ENCODE measurements at regions not wholly inside any gene's neighbourhood (a gene's known extent, or its start where the extent isn't known, plus 50 kb on each side); places are given as distances from the start of the nearest gene placed in this dataset.

DNA sequence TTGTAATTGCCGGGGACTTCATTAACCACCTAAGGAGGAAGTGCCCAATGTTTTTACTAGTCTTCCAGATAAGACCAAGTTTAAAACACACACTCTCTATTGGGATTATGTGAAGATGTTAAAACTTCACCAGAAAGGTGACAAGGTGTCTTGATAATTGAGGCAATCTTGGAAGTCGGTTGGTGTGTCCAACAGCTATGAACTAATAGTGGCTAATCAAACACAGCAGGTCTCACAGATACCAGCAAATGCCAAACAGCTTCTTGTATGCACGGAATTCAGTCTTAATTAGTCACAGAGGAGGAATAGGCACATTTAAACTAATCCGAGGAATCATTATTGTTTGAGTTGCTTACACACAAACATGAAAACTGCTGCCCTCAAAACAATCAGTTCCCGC lies 214.5 kb downstream of the SEC61B start:
- no peak for DNase-seq (ENCODE audit: low read depth, low spot score)

DNA sequence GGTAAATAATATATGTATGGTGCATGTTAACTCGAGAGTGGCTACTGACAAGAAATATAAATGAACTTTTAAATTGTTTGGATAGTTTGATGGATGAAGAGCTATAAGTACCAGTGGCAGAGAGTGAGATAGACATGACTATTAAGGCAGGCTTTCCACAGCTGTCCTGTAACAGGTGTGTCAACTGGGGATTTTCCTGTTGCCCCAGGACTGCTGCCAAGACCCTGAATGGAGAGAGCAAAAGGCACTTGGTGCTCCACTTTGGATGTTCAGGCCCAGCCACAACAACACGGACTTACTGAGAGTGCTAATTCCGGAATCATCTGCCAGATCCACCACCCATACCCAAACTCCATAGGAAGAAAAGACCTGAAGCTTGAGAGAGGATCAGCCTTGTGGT lies 215.1 kb downstream of the SEC61B start:
- DNase-seq (ENCODE audit: low read depth, low spot score), result no peak

DNA sequence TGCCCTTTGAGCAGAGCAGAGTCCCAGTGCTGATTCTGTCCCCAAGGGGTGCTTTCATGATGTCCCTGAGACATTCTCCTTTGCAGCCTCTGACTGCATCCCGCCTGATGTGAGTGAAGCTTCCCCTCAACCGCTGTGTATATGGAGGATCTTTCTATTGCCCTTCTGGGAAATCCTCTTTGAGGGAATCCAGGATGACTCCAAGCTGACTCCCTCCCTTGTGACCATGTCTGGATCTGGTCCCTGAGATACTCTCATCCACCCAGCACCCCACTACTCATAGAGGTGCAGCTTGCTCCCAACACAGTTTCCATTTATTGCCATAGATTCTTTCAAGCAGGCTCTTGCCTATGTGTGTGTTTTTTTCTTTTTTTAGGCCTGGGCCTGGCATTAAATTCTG lies 216.5 kb downstream of the SEC61B start:
- no peak for DNase-seq (ENCODE audit: low read depth, low spot score)

DNA sequence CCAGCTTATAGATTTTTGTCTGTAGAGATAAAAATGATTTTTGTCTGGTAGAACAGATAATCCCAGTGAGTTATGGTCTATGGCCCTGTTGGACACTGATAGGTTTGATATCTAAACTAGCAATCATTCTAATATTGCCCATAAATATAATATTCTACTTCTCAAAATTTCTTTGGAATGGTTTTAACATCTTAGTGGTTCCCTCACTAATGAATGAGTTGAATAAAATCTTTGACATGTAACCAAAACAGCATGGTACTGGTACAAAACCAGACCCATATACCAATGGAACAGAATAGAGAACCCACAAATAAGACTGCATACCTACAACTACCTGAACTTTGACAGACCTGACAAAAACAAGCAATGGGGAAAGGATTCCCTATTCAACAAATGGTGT lies 219.7 kb downstream of the SEC61B start:
- DNase-seq (ENCODE audit: low read depth, low spot score), result no peak

DNA sequence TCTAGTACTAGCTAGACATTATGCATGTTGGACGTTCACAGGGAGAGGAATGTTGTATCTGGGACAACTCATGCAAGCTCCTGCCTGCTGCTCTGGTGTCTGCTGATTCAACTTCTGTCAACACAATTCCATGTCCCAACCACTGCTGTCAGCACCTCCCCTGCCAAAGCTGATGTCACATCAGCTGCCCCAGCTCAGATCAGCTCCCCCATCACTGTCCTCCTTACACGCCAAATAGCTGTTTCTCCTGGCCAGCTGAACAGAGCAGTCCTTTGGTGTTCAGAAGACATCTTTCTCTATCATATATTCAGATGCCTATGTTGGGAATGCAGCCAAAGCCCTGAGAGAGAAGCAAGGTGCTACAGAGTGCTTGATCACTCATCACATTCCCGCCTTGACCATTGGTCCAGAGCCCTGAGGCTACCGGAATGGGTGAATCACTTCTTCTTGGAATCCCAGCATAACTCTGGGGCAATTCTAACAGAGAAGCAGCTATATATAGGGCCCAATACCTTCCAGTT lies 223.3 kb downstream of the SEC61B start:
- peak; percentile 32 for DNase-seq (ENCODE audit: low read depth, low spot score)

DNA sequence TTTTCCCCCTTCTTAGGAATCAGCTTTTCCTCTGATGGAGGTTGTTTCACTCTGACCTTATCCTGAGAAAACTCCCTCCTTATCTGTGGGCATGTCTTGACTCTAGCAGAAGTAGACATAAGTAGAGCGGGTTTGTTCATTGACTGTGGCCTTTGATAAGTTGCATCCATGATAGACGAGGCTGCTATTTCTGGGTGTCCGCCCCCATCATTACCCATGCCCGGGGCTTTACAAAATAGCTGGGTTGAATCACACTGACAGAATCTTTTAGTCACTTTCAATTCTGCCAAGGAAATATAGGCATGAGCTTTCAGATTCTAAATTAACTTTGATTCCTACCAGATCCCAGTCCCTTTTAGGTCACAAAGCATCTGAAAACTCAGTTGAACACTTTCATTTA lies 223.8 kb downstream of the SEC61B start:
- DNase-seq (ENCODE audit: low read depth, low spot score), result no peak

DNA sequence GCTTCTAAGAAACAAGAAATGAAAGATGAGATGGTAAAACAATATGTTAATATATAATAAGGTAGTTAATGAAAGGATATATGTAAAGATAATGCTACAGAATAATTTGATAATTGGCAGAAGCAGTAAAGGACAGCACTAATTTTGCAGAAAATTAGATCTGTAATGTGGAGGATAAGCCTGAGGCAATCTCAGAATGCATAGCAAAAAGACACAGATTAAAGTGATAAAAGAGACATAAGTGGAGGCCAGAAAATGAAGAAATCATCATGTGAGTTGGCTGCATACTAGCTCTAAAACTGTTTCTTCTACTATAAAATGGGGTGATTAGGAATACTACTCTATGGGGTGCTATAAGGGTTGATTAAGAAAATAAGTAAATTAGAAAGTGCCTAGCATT lies 225.9 kb downstream of the SEC61B start:
- DNase-seq (ENCODE audit: low read depth, low spot score), result no peak

DNA sequence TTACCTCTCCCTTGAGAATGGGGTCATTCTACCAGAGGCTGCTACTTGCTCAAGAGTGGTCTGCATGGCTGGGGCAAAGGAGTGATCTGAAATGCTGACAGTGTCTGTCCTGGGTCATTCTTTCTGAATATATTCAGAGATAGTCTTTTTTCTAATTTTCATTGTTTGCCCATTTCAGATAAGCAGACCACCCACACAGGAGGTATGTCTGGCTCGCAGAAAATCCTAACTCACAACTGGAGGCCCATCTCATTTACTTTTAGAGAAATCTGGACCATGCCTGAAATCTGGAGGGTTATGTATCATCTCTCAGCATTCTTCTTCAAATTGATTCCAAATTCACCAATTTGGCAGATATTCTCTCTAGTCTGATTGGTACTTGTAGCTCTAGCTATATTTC lies 227.6 kb downstream of the SEC61B start:
- DNase-seq (ENCODE audit: low read depth, low spot score), result no peak

DNA sequence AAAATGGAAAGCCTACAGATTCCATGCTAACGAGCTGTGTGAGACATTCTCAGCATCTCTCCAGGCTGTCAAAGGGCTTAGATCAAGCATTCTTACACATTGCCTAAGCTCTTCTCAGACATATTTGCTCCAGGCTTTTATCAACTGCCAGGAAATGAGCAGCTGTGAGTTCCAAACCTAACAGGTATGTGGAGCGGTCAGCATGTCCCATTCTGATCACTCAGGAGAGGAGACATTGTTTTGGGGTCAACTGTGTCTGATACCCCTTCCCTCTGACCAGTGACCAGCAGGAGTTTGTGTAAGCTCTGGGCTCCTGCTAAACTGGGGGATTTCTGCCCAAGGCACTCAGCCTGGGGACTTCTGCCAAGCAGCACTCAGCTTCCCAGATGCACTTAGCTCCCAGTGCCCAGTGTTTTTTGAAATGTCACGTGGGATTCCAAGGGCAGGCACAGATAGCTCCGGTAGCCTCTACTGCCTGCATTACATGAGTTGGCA lies 229.1 kb downstream of the SEC61B start:
- DNase-seq (ENCODE audit: low read depth, low spot score), result no peak

DNA sequence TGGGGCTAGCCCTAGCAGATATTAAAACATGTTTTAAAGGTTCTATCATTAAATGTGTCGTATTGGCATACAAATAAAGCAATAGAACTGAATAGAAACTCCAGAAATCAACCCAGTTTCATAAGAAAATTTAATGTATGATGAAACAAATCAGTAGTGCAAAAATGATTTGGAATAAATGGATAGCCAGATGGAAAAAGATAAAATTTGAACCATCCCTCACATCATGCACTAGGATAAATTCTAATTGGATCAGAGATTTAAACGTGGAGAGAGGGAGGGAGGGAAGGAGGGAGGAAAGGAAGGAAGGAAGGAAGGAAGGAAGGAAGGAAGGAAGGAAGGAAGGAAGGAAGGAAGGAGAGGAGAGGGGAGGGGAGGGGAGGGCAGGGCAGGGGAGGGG lies 235.3 kb downstream of the SEC61B start:
- no peak for DNase-seq (ENCODE audit: low read depth, low spot score)

DNA sequence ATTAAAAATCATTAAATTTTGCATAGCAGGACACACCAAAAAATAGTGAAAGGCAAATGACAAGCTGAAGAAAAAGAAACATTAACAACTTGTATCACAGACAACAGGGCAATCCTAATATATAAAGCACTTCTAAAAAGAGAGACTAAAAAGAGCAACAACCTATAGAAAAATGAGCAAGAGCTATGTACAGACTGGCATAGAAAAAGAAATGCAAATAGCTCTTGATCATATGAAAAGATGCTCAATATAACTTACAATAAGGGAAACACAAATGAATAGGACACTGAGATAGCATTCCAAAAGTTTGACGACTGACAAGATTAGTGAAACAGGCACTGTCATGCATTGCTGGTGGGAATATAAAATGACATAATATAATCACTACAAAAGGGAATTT lies 235.9 kb downstream of the SEC61B start:
- no peak for DNase-seq (ENCODE audit: low read depth, low spot score)

DNA sequence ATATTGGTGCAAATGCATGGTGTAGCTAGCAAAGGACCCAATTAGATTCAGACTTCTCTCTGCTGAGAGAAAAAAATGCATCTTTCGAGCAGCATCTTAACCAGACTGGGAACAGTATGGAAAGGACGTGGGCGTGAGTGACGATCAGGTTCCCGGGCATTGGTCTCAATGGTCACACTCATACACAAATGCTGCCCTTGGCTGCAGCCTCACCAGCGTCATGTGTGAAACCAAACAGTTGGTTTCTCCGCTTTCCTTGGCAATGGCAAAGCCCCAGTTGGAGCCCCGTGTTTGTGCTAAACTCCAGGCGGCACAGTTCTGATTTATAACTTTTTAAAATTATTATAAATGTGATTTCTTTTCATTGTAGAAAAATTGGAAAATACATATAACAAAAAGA lies 237.8 kb downstream of the SEC61B start:
- DNase-seq (ENCODE audit: low read depth, low spot score), result no peak

DNA sequence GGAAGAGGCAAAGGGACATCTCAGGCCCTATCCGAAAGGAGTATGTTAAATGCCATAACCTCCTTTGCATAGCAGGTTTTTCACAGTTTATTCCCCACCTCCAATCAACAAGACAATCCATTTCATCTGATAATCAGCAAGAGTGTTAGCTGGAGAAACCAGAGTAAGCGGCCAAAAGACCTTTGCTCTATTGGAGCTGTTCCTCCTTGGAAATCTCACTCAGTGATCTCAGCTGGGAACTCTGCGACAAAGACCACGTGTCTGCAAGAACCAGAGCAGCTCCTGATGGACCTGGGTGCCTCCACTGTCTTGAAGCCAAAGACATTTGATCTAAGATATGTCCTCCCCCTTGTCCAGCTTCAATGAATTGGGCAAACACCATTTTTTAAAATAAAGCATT lies 241.0 kb downstream of the SEC61B start:
- DNase-seq (ENCODE audit: low read depth, low spot score), result no peak

DNA sequence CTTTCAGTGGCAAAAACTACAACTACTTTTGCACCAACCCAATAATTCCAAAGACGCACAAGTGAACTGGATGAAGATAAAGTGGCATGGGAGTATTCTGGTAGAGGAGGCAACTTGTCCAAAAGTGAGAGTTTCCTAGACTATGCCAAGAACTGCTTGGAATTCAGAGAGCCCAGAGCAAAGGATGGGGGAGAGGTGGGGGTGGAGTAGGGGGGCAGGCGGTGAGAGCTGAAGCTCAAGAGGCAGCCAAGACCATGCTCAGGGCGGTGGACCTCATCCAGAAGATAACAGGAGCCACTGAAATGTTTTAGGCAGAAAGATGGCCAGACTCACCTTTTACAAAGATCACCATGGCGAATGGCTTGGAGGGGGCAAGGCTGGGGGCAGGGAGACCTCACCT lies 242.5 kb downstream of the SEC61B start:
- DNase-seq (ENCODE audit: low read depth, low spot score), result no peak

DNA sequence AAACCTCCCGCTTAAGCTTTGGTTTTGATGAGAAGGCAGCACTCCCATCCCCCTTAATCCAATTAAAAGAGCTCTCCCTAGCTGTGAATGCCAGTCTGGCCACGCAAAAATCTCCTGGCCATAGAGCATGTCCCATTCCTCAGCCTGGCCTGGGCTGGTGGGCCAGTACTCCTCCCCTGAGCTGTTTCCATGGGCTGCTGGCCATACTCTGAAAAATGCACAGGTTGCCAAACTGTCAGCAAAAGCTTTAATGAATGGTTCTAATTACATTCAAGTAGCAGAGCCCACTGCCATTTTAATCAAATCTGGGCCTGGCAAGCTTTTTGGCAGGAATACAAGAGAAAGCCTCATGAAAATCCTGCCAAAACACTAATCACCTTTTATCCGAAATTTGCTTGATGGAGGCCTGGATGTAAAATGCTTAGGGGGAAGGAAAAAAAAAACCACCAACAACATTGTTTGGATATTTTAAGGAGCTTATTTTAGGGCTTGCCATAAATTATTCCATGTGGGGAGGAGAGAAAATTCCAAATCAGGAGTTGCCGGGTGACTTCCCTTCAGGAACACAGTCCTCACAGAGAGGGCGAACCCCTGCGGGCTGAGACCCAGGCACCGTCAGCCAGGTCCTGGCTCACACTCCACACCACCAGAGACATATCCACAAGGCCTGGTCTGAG lies 243.3 kb downstream of the SEC61B start:
- no peak for DNase-seq (ENCODE audit: low read depth, low spot score)

DNA sequence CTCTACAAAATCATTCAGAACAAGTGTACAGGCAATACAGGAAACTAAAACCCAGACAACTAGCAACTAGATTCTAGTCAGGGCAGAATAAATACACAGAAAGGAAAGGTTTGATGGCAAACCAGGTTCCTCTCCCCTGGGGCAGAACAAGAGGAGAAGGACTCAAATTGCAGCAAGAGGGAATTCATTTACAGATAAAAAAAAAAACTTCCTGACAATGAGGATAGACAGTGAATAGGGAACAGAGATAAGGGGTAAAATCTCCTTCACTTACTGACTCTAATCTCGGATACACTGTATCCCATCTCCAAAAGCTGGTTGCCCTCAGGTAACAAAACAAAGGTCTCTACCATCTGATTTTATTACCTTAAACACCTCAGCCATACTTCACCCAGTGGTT lies 244.0 kb downstream of the SEC61B start:
- no peak for DNase-seq (ENCODE audit: low read depth, low spot score)

DNA sequence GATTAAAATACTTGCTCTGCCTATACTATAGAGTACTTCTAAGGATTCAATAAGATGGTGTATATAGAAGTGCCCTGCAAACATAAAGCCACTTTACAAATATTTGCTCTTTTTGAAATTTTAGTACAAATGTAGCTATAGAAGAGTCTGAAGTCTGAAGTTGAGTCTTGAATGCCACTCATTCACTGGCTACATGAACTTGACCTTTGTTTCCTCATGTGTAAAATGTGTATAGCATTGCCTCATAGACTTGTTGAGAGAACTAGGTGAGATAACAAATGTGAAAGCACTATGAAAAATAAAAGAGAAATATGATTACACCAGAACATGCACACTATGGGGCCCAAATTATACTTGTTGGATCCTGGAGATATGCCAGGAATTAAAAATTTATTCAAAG lies 244.7 kb downstream of the SEC61B start:
- no peak for DNase-seq (ENCODE audit: low read depth, low spot score)

DNA sequence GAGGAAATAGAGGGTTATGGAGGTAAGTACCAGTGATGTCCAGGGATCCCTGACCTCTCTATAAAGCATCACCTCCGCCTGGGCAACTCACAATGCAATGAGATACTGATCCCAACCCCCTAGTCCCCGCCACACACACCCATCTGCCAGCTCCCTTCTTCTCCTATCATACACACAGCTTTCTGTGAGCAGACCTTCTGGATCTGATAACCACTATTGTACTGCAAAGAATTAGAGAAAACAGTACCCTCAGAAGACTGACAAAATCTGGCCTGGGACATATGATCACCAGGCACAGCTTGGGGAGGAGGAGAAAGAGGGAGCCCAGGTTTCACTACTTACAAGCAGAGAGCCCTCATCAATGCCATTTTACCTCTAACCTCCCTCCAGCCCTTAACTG lies 249.0 kb downstream of the SEC61B start:
- DNase-seq (ENCODE audit: low read depth, low spot score), result no peak

DNA sequence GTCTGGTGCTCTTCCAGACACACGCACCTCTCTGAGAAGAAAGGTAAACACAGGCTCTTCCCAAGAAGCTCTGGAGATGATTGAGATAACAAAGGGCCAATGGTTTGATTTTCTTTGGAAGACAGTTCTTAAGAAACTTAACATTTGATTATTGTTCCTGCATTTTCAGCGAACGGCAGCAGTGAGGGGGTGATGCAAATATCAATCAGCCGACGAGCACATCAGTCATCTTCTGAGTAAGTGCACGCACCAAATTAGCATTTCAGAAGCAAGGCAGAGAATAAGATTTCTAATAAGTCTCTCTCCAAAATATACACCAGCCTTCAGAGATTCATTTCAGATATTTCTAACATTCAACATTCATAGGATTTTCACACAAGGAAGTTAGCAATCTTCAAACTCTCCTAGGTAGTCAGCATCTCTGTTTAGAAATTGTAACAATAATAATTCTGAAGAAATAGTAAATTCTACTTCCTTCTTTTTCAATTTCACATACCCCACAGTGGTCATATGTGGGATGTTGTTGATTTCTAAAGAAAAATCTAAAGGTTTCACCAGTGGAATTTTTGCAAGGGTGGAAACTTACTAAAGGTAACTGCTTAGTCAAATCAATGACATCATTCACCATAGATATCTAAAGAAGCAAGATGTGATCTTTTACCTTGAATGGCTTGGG lies 250.3 kb downstream of the SEC61B start:
- DNase-seq (ENCODE audit: low read depth, low spot score), result no peak

DNA sequence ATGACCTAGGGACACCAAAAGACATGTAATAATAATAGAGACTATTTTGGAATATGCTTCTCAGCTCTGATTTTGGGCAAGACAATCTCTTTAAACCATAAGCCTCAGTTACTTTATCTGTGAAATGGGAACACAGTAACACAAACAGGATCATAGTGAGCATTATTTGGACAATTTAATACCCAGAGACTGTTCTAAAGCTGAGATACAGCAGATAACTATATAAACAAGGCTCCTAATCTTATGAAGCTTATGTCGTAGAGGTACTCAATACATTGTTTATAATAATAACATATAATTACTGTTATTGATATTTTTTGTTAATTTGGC lies 250.8 kb downstream of the SEC61B start:
- no peak for DNase-seq (ENCODE audit: low read depth, low spot score)

DNA sequence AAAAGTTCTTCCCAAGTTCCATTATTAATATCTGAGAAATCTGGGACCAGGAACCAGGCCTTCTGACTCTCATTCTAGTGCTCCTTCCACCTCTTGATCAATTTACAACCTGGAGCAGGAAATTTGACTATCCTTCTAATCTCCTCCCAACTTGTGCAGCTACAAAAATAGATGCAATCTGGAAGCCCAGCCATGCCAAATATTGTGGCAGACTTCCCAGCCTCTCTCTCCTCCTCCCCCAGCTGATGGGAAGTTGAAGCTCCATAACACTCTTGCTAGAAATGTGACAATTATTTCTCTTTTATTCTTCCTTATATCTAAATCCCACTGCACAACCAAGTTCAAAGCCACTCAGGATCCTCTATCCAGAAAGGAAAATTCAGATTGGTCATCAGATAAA lies 252.1 kb downstream of the SEC61B start:
- DNase-seq (ENCODE audit: low read depth, low spot score), result no peak

DNA sequence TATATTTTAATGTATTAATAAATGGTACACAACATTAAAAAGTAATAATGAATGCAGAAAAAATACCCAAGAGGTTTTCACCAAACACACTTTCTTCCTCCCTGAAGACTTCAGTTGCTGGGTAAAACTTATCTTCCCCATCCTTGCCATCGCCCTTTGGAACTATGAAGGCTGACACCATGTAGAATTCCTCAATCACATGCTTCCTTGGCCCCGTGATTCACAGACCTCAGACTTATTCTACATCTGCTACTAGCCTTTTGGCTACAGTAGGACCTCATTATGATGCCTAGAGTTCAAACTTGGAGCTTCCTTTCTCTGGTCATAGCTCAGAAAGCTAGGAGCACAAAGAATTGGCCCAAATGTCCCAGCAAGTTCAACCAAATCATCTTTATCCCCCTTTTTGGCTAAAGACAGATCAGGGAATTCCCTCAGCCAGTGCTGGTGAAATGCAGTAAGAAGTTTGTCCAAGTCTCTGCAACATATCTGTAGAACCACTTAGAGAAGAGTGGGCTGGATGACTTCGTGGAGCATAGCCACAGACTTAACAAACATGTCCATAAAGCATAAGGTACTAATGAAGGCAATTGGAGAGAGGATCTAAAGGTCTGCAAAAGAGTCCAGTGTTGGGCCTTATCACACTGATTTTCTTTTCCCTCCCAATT lies 253.5 kb downstream of the SEC61B start:
- DNase-seq (ENCODE audit: low read depth, low spot score), result no peak

DNA sequence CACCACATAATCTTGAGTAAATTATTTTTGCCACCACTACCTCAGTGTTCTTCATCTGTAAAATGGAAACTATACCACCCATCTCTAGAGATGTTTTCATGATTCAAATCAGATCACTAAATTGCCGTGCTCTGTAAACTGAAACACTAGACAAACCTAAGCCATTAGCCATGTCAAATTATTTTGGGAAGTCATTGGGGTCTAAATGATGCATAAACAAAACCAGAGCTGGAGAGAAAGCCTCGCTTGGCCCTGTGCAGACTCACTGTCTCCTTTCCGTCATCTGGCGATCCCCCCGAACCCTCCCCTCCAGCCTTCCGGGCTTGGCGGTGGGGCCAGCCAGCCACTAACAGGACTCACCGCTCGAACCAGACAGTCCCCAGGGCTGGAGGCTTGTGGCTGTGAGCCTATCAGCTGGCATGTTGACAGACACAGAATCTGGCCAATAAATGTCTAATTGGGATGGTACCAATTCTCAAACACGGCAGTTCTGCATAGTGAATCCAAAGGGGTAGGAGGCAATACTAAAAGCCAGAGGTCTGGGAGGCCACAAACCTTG lies 256.5 kb downstream of the SEC61B start:
- no peak for DNase-seq (ENCODE audit: low read depth, low spot score)

Data from ELF-1 (cell line).